ENCODE measurements at regions not wholly inside any gene's neighbourhood (a gene's known extent, or its start where the extent isn't known, plus 50 kb on each side); places are given as distances from the start of the nearest gene placed in this dataset.
A peak's percentile ranks its signal among the peaks of the same experiment; 100 is the strongest.

DNA sequence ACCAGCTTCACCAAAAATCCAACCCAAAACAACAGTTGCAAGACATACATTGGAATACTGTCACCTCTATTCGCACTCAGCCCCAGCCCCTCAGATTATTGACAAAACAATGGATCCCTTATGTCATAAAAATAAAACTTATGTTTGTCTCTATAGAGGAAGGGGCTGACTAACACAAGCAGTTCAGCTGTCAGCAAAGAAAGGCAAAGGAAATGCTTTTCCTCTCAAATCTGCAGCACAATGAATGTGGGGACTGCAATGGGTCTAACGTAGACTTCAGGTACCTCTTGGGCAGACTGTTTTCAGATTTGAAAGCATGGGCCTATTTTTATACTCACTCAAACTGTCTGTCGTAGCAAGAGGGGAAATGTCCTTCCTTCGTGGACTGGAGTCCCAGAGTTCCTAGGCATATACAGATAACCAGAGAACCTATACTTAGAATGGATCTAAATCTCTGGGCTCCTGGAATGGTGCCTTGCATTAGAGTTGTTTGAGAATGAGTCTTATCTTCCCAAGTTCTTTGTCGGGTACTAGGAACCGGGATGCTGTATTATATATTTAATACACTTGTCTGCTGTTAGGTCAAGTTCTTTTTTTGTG is 307.7 kb upstream of the DDX53 start:
- intact Hi-C loops (cut with DNase I): no loop called here
- TF ChIP-seq, protein P1, sequence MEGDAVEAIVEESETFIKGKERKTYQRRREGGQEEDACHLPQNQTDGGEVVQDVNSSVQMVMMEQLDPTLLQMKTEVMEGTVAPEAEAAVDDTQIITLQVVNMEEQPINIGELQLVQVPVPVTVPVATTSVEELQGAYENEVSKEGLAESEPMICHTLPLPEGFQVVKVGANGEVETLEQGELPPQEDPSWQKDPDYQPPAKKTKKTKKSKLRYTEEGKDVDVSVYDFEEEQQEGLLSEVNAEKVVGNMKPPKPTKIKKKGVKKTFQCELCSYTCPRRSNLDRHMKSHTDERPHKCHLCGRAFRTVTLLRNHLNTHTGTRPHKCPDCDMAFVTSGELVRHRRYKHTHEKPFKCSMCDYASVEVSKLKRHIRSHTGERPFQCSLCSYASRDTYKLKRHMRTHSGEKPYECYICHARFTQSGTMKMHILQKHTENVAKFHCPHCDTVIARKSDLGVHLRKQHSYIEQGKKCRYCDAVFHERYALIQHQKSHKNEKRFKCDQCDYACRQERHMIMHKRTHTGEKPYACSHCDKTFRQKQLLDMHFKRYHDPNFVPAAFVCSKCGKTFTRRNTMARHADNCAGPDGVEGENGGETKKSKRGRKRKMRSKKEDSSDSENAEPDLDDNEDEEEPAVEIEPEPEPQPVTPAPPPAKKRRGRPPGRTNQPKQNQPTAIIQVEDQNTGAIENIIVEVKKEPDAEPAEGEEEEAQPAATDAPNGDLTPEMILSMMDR (IDR thresholded peaks at IDR 0.05): no peak
- TF ChIP-seq POLR2A (IDR thresholded peaks at IDR 0.05; ENCODE audit: low read depth): no peak
- no peak for TF ChIP-seq POLR2AphosphoS5 (IDR thresholded peaks at IDR 0.05)
- TF ChIP-seq EP300 (IDR thresholded peaks at IDR 0.05): no peak
- H3K27me3 ChIP-seq: no peaks in the 10 kb centered on the region
- no peaks in the 10 kb centered on the region for H3K4me1 ChIP-seq
- DNase-seq (ENCODE audit: extremely low spot score): no peak
- WGBS: 78% methylated on average over 6 of the region's 6 CpGs
- no peak overlapping the region for H3K27ac ChIP-seq (replicated peaks in 1 of 4)
- H3K36me3 ChIP-seq: no peaks in the 10 kb centered on the region
- H3K9me3 ChIP-seq: no peaks in the 10 kb centered on the region
- H3K4me3 ChIP-seq: no peak overlapping the region

DNA sequence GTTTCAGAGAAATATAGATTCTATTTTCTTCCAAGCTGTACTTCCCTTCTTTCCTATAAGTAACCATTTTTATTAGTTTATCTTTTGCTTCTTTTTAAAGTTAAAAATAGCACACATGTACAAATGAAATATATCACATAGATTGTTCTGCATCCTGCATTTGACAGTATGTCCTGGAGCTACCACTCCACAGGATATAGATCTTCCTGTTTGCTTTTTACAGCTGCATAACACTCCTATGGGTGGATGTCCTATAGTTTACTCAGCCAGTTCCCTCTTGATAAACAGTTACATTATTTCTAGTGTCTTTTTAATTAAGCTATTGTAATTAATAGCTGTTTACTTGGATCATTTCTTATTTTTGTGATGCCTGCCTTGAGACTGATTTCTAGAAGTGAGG is 301.6 kb upstream of the DDX53 start:
- H3K9me3 ChIP-seq: no peaks in the 10 kb centered on the region

DNA sequence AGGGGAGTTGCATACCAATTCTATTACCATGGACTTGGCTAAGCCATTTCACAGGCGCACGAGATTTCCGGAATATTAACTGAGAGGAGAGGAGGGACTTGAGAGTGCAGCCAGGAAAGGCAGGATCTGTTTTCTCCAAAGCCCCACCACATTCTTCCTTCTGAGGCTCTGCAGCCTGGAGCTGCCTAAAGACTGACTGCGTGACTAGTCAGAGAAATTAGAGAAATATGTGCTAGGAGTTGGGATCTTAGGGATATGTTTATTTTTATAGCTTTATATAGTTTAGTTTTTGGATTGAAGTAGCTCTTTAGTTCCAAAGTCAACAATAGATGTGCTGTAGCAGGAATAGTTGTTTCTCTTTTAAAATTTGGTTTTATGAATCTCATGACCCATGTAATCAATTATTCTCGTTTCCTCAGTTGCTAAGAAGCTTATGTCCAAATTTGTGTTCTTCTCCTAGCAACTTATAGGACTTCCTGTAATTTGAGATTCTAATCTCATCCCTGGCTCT is 300.1 kb upstream of the DDX53 start:
- intact Hi-C loops (cut with DNase I): no loop called here
- 33% methylated on average over 5 of the region's 5 CpGs for WGBS
- Histone ChIP-seq H3K4me1 (peaks cover 0 to 12% (median 3%) of the 10 kb centered on the region in 4 donors), H3K27me3 (no peaks in the 10 kb centered on the region), H3K9me3 (no peaks in the 10 kb centered on the region), H3K4me3 (no peak overlapping the region), H3K36me3 (no peaks in the 10 kb centered on the region), H3K27ac (replicated peaks in 1 of 4) (peak overlapping the region in 2 of 4 donors; percentile 48 to 68)
- DNase-seq (ENCODE audit: extremely low spot score): no peak
- TF ChIP-seq EP300 (IDR thresholded peaks at IDR 0.05) (no peak), POLR2A (IDR thresholded peaks at IDR 0.05; ENCODE audit: low read depth) (no peak), POLR2AphosphoS5 (IDR thresholded peaks at IDR 0.05) (peak in 1 of 2 donors; percentile 27)
- TF ChIP-seq, protein P1 (IDR thresholded peaks at IDR 0.05): no peak

More for the DNA sequence above, 301.6 kb upstream of the DDX53 start:
- H3K36me3 ChIP-seq: no peaks in the 10 kb centered on the region
- H3K4me3 ChIP-seq: no peak overlapping the region
- DNase-seq (ENCODE audit: extremely low spot score): no peak
- intact Hi-C loops (cut with DNase I): no loop called here
- H3K27me3 ChIP-seq: no peaks in the 10 kb centered on the region
- peaks cover 0 to 12% (median 3%) of the 10 kb centered on the region in 4 donors for H3K4me1 ChIP-seq
- TF ChIP-seq POLR2AphosphoS5 (IDR thresholded peaks at IDR 0.05) (no peak), EP300 (IDR thresholded peaks at IDR 0.05) (no peak), POLR2A (IDR thresholded peaks at IDR 0.05; ENCODE audit: low read depth) (no peak)
- TF ChIP-seq, protein P1 (IDR thresholded peaks at IDR 0.05): no peak
- H3K27ac ChIP-seq (replicated peaks in 1 of 4): no peak overlapping the region

DNA sequence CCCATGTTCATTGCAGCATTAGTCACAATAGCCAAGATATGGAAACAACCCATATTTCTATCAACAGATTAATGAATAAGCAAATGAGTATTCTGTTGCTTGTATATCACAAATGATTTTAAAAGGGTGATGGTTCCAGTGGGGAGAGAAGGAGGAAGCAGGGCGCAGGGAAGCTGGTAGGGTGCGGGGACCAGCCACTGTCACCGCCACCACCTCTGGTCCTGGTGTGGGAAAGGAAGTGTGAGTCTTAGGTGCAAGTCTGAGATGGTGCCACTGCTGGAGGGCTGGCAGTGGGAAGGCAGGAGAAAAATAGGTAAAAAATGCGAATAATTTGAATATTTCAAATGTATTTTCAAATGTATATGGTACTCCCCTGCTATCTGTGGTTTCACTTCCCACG is 286.8 kb upstream of the DDX53 start:
- TF ChIP-seq POLR2AphosphoS5 (IDR thresholded peaks at IDR 0.05) (no peak), EP300 (IDR thresholded peaks at IDR 0.05) (no peak), POLR2A (IDR thresholded peaks at IDR 0.05; ENCODE audit: low read depth) (no peak)
- TF ChIP-seq, protein P1 (IDR thresholded peaks at IDR 0.05): no peak
- H3K4me3 ChIP-seq: no peak overlapping the region
- no peak for DNase-seq (ENCODE audit: extremely low spot score)
- H3K9me3 ChIP-seq: no peaks in the 10 kb centered on the region
- intact Hi-C loops (cut with DNase I): no loop called here
- H3K4me1 ChIP-seq: no peaks in the 10 kb centered on the region
- no peaks in the 10 kb centered on the region for H3K36me3 ChIP-seq
- H3K27ac ChIP-seq (replicated peaks in 1 of 4): no peak overlapping the region
- H3K27me3 ChIP-seq: no peaks in the 10 kb centered on the region
- WGBS: 71% methylated on average over 5 of the region's 5 CpGs

DNA sequence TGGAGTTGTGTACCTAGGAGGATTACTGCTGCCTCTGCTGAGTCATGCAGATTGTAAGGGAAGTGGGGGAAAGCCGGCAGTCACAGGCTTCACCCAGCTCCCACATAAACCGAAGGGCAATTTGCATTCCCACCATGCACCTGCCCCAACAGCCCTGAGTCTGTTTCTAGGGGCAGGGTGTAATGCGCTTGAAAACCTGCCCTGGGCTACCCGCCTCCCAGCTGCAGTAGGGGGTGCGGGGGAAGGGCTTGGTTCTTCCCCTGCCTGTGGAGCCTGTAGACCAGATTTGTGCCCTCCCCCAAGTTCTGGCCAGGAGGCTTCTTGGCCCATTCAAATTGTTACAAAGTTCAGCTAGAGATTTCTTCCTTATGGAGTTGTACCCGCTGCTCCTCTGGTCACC is 269.2 kb upstream of the DDX53 start:
- intact Hi-C loops (cut with DNase I): no loop called here
- Histone ChIP-seq H3K4me1 (no peaks in the 10 kb centered on the region), H3K9me3 (no peaks in the 10 kb centered on the region), H3K4me3 (no peak overlapping the region), H3K27ac (replicated peaks in 1 of 4) (no peak overlapping the region), H3K27me3 (peaks cover 0 to 6% (median 0%) of the 10 kb centered on the region in 4 donors), H3K36me3 (no peaks in the 10 kb centered on the region)
- 72% methylated on average over 3 of the region's 6 CpGs for WGBS
- DNase-seq (ENCODE audit: extremely low spot score): no peak
- TF ChIP-seq, protein P1 (IDR thresholded peaks at IDR 0.05): no peak
- TF ChIP-seq POLR2A (IDR thresholded peaks at IDR 0.05; ENCODE audit: low read depth): no peak

Data from esophagus muscularis mucosa (tissue), 4 donors.